IMR-90 (cell line): ENCODE measurements at regions not wholly inside any gene's neighbourhood (a gene's known extent, or its start where the extent isn't known, plus 50 kb on each side); places are given as distances from the start of the nearest gene placed in this dataset.

Experiments used
- ATAC-seq: fragments of 200-7000 bp; cut with Tn5 transposase; 2 replicates; pipeline ENCODE4 v1.9.1; 2020; ENCODE audit warnings: low read depth, mild to moderate bottlenecking, moderate library complexity
- BruUV-seq: library from RNA; stranded (reverse); fragments of 400-500 nt; replicated peaks from 2 replicates; lab custom pipeline; 2021; lab: Mats Ljungman, UMichigan
- CTCF ChIA-PET: fragments of 300-600 bp; formaldehyde crosslinking; extraction: SDS; loops from one replicate; lab custom pipeline; 2021; ENCODE audit warnings: antibody characterized with exemption; lab: Yijun Ruan, JAX
- POLR2A ChIA-PET: fragments of 300-600 bp; sonication (Branson Sonifier 250); formaldehyde crosslinking; loops from one replicate; lab custom pipeline; 2022; ENCODE audit warnings: antibody characterized with exemption; ENCODE audit not compliant: unreplicated experiment; lab: Charles Lee
- DNase-seq: peaks from one replicate; pipeline ENCODE4 v3.0.0; 2013
- H2AFZ ChIP-seq: replicated peaks from 2 replicates; pipeline ENCODE3; 2013; ENCODE audit warnings: low read length, mild to moderate bottlenecking; ENCODE audit not compliant: poor library complexity
- H2AK5ac ChIP-seq: 2 replicates; pipeline ENCODE4 v1.6.1; 2013; ENCODE audit warnings: low read depth, low read length, inconsistent platforms
- H2AK9ac ChIP-seq: replicated peaks from 2 replicates; pipeline ENCODE3; 2013; ENCODE audit warnings: mild to moderate bottlenecking, low read depth, low read length, moderate library complexity; ENCODE audit not compliant: poor library complexity
- H2BK120ac ChIP-seq: 2 replicates; pipeline ENCODE4 v1.6.1; 2013; ENCODE audit warnings: low read depth, low read length, inconsistent platforms
- H2BK15ac ChIP-seq: 3 replicates; pipeline ENCODE4 v1.6.1; 2013; ENCODE audit warnings: low read depth, low read length, inconsistent platforms
- H2BK20ac ChIP-seq: 2 replicates; pipeline ENCODE4 v1.6.1; 2013; ENCODE audit warnings: low read depth, mild to moderate bottlenecking, inconsistent platforms, low read length, moderate library complexity
- H2BK5ac ChIP-seq: 2 replicates; pipeline ENCODE4 v1.6.1; 2013; ENCODE audit warnings: mild to moderate bottlenecking, low read depth, low read length, inconsistent platforms; ENCODE audit not compliant: poor library complexity, severe bottlenecking
- H3K14ac ChIP-seq: replicated peaks from 2 replicates; pipeline ENCODE4 v1.6.1; 2013; ENCODE audit warnings: low read depth, low read length, inconsistent platforms
- H3K18ac ChIP-seq: 2 replicates; pipeline ENCODE4 v1.6.1; 2013; ENCODE audit warnings: low read depth, low read length, control low read depth
- H3K23ac ChIP-seq: 2 replicates; pipeline ENCODE4 v1.6.1; 2013; ENCODE audit warnings: low read depth, low read length, inconsistent platforms
- H3K27ac ChIP-seq: 2 replicates; pipeline ENCODE4 v1.5.1; 2013; ENCODE audit warnings: mild to moderate bottlenecking, control low read depth, low read length; ENCODE audit not compliant: insufficient read depth
- H3K27me3 ChIP-seq: 2 replicates; pipeline ENCODE4 v1.6.1; 2013; ENCODE audit warnings: low read length; ENCODE audit not compliant: control insufficient read depth, insufficient read depth
- H3K36me3 ChIP-seq: 2 replicates; pipeline ENCODE4 v1.6.1; 2013; ENCODE audit warnings: low read length, mixed read lengths; ENCODE audit not compliant: control insufficient read depth, insufficient read depth
- H3K4ac ChIP-seq: 2 replicates; pipeline ENCODE4 v1.6.1; 2013; ENCODE audit warnings: low read depth, low read length, inconsistent platforms
- H3K4me1 ChIP-seq: 2 replicates; pipeline ENCODE4 v1.6.1; 2013; ENCODE audit warnings: low read length, mixed read lengths; ENCODE audit not compliant: control insufficient read depth, insufficient read depth
- H3K4me2 ChIP-seq: 2 replicates; pipeline ENCODE4 v1.6.1; 2013; ENCODE audit warnings: low read depth, mild to moderate bottlenecking, control low read depth, low read length, moderate library complexity
- H3K4me3 ChIP-seq: 2 replicates; pipeline ENCODE4 v1.5.1; 2013; ENCODE audit warnings: low read depth, mild to moderate bottlenecking, control low read depth, low read length, moderate library complexity; ENCODE audit not compliant: insufficient read depth
- H3K56ac ChIP-seq: 2 replicates; pipeline ENCODE4 v1.6.1; 2013; ENCODE audit warnings: low read length, inconsistent platforms; ENCODE audit not compliant: insufficient read depth; ENCODE audit errors: extremely low read depth
- H3K79me1 ChIP-seq, 2 experiments: 2 replicates each; pipeline ENCODE4 v1.6.1; 2013; ENCODE audit warnings: low read length in 2 of 2, inconsistent platforms in 1 of 2, low read depth in 1 of 2
- H3K9ac ChIP-seq: 2 replicates; pipeline ENCODE4 v1.6.1; 2013; ENCODE audit warnings: low read depth, low read length, control low read depth
- H3K9me1 ChIP-seq: 2 replicates; pipeline ENCODE4 v1.6.1; 2013; ENCODE audit warnings: low read length, inconsistent platforms; ENCODE audit not compliant: insufficient read depth
- H3K9me3 ChIP-seq: 2 replicates; pipeline ENCODE4 v1.6.1; 2013; ENCODE audit warnings: low read length; ENCODE audit not compliant: control insufficient read depth, insufficient read depth
- H4K20me1 ChIP-seq: 2 replicates; pipeline ENCODE4 v1.6.1; 2013; ENCODE audit warnings: low read length, inconsistent platforms; ENCODE audit not compliant: insufficient read depth
- H4K5ac ChIP-seq: 2 replicates; pipeline ENCODE4 v1.6.1; 2013; ENCODE audit warnings: mild to moderate bottlenecking, low read depth, low read length, control low read depth
- H4K8ac ChIP-seq, 2 experiments: 2 replicates each; pipeline ENCODE4 v1.6.1; 2013; ENCODE audit warnings: low read depth in 2 of 2, low read length in 2 of 2, control low read depth in 1 of 2, inconsistent platforms in 1 of 2
- H4K91ac ChIP-seq: 2 replicates; pipeline ENCODE4 v1.6.1; 2013; ENCODE audit warnings: low read depth, low read length, inconsistent platforms; ENCODE audit not compliant: insufficient read depth
- BHLHE40 ChIP-seq: fragments of 150-350 bp; IDR thresholded peaks from 2 replicates; pipeline ENCODE4 v1.6.1; 2016; ENCODE audit warnings: mild to moderate bottlenecking, low read depth, low read length
- CEBPB ChIP-seq: IDR thresholded peaks from 2 replicates; pipeline ENCODE4 v1.6.1; 2012; ENCODE audit warnings: low read depth, low read length, improper control_type of control experiment
- CHD1 ChIP-seq: IDR thresholded peaks from 2 replicates; pipeline ENCODE4 v1.6.1; 2012; ENCODE audit warnings: low read depth, low read length, improper control_type of control experiment
- CTCF ChIP-seq: conservative IDR thresholded peaks from 2 replicates; pipeline ENCODE4 v1.5.1; 2012; ENCODE audit warnings: mild to moderate bottlenecking, low read depth, low read length, improper control_type of control experiment
- ELK1 ChIP-seq: fragments of 150-350 bp; IDR thresholded peaks from 2 replicates; pipeline ENCODE4 v1.6.1; 2016; ENCODE audit warnings: low read depth, mild to moderate bottlenecking, low read length, moderate library complexity, borderline replicate concordance
- FOS ChIP-seq: fragments of 150-350 bp; IDR thresholded peaks from 2 replicates; pipeline ENCODE4 v1.6.1; 2016; ENCODE audit warnings: low read depth, low read length
- MAFK ChIP-seq: IDR thresholded peaks from 2 replicates; pipeline ENCODE4 v1.6.1; 2012; ENCODE audit warnings: low read depth, low read length, improper control_type of control experiment
- MAZ ChIP-seq: IDR thresholded peaks from 2 replicates; pipeline ENCODE4 v1.6.1; 2012; ENCODE audit warnings: low read depth, mild to moderate bottlenecking, low read length, improper control_type of control experiment, moderate library complexity, borderline replicate concordance
- MXI1 ChIP-seq: IDR thresholded peaks from 2 replicates; pipeline ENCODE4 v1.6.1; 2012; ENCODE audit warnings: low read depth, mild to moderate bottlenecking, low read length, moderate library complexity, borderline replicate concordance
- NFE2L2 ChIP-seq: fragments of 150-350 bp; IDR thresholded peaks from 2 replicates; pipeline ENCODE4 v1.6.1; 2016; ENCODE audit warnings: low read depth, mild to moderate bottlenecking, low read length
- POLR2A ChIP-seq: IDR thresholded peaks from 2 replicates; pipeline ENCODE4 v1.6.1; 2012; ENCODE audit warnings: mild to moderate bottlenecking, low read depth, low read length
- RAD21 ChIP-seq: IDR thresholded peaks from 2 replicates; pipeline ENCODE4 v1.6.1; 2012; ENCODE audit warnings: low read length, improper control_type of control experiment
- RCOR1 ChIP-seq: IDR thresholded peaks from 2 replicates; pipeline ENCODE4 v1.6.1; 2012; ENCODE audit warnings: mild to moderate bottlenecking, low read length, improper control_type of control experiment; ENCODE audit not compliant: insufficient replicate concordance
- RFX5 ChIP-seq: IDR thresholded peaks from 2 replicates; pipeline ENCODE4 v1.8.0; 2012; ENCODE audit warnings: low read depth, mild to moderate bottlenecking, low read length, moderate library complexity
- SMC3 ChIP-seq: fragments of 150-350 bp; IDR thresholded peaks from 2 replicates; pipeline ENCODE4 v1.6.1; 2016; ENCODE audit warnings: low read depth, mild to moderate bottlenecking, antibody characterized with exemption, low read length, moderate library complexity
- USF2 ChIP-seq: fragments of 150-350 bp; IDR thresholded peaks from 2 replicates; pipeline ENCODE4 v1.6.1; 2017; ENCODE audit warnings: mild to moderate bottlenecking, antibody characterized with exemption, low read length, low read depth
- WGBS, 2 experiments: methylation state at CpG; one replicate each; pipeline versions ENCODE4 v1.1.5 to v1.1.7; 2013; ENCODE audit warnings: missing lambda C conversion rate in 2 of 2; ENCODE audit not compliant: insufficient read length in 1 of 2; ENCODE audit errors: extremely low coverage in 2 of 2; 5-methylcytosine and 5-hydroxymethylcytosine counted together
- dilution Hi-C: fragments of 300-500 bp; cut with HindIII; formaldehyde crosslinking; loops from one replicate; pipeline ENCODE4 v1.14.3; 2018; ENCODE audit warnings: low sequenced_read_pairs; ENCODE audit not compliant: unreplicated experiment
- in situ Hi-C: fragments of 300-500 bp; cut with MboI; formaldehyde crosslinking; loops from 3 replicates; pipeline ENCODE4 v1.14.3; 2019; ENCODE audit warnings: low sequenced_read_pairs, inconsistent platforms, mixed read lengths
- intact Hi-C: fragments of 100-400 bp; cut with micrococcal nuclease; formaldehyde crosslinking; loops from 2 replicates; pipeline ENCODE4 v1.10.0; 2022

- Histone ChIP-seq H4K5ac (no peak overlapping the region), H3K9me3 (no peaks in the 10 kb centered on the region), H3K9me1 (no peaks in the 10 kb centered on the region), H3K14ac (no peak overlapping the region), H3K4me3 (no peak overlapping the region), H4K20me1 (no peaks in the 10 kb centered on the region), H4K91ac (no peak overlapping the region), H3K4me2 (no peak overlapping the region), H4K8ac (no peak overlapping the region), H3K27ac (no peak overlapping the region), H3K4me1 (no peaks in the 10 kb centered on the region), H3K9ac (no peak overlapping the region), H3K23ac (no peak overlapping the region), H3K79me1 (no peaks in the 10 kb centered on the region), H2AFZ (no peak overlapping the region), H2BK20ac (no peak overlapping the region), H2BK5ac (no peak overlapping the region), H2BK15ac (no peak overlapping the region), H3K36me3 (no peaks in the 10 kb centered on the region), H3K56ac (no peak overlapping the region), H2AK5ac (no peak overlapping the region), H3K27me3 (peaks cover 46% of the 10 kb centered on the region), H3K18ac (no peak overlapping the region), H3K4ac (no peak overlapping the region), H2AK9ac (no peak overlapping the region), H2BK120ac (no peak overlapping the region)
- in situ Hi-C loops: no loop called here
- dilution Hi-C loops: no loop called here
- DNase-seq (no peak), ATAC-seq (no peak)
- intact Hi-C loops: no loop called here
- POLR2A ChIA-PET: no interaction called here
- CTCF ChIA-PET: no interaction called here
- BruUV-seq: no TSS peak
- no CpG with 5 or more reads among the region's 7 CpGs for WGBS, 2 experiments
- TF ChIP-seq CHD1 (no peak), CTCF (no peak), CEBPB (no peak), FOS (no peak), MXI1 (no peak), SMC3 (no peak), MAFK (no peak), POLR2A (no peak), RFX5 (no peak), RAD21 (no peak), USF2 (no peak), MAZ (no peak), RCOR1 (no peak), BHLHE40 (no peak), NFE2L2 (no peak), ELK1 (no peak)
Measured at GRCh38 chr11:46202149-46202548, 75.3 kb upstream of the CREB3L1 start.
